Fibroblast of pulmonary artery (primary cell): ENCODE measurements at regions not wholly inside any gene's neighbourhood (a gene's known extent, or its start where the extent isn't known, plus 50 kb on each side); places are given as distances from the start of the nearest gene placed in this dataset.
A peak's percentile ranks its signal among the peaks of the same experiment; 100 is the strongest.

Experiments used
- DNase-seq: peaks from one replicate; pipeline ENCODE4 v3.0.0-alpha.2; 2010; ENCODE audit warnings: low read depth
- H3K4me3 ChIP-seq: replicated peaks from 2 replicates; pipeline ENCODE4 v1.5.1; 2011; ENCODE audit warnings: low read depth, mild to moderate bottlenecking, control low read depth, low read length, moderate library complexity
- TF ChIP-seq, protein P1 (sequence below): IDR thresholded peaks from 2 replicates; pipeline ENCODE4 v1.5.1; 2011; ENCODE audit warnings: mild to moderate bottlenecking, control low read depth, low read length, inconsistent platforms; ENCODE audit errors: missing control alignments

DNA sequence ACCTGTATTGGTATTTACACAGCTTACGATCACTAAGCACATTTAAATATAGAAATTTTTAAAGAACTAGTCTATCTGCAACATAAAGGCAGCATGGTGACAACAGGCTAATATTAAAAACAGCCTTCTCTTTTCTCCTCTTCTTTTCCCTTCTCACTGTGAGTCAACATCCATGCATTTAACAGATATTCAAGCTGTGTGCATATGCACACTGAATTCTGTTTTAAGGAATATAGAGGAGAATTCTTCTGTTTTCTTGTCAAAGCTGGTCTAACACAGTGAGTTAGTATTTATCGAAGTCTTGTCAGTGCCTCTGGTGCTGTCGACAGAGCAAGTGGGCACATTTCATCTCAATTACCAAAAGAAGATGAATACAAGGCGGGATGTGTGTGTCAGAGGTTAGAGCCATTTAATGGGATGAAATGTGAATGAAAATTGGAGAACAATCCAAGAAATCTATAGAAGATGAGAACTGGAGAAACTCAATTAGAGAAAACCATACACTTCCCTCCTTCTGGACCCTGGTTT, 282.3 kb downstream of the FAT3 start:
- H3K4me3 ChIP-seq, result no peak overlapping the region
- TF ChIP-seq, protein P1, sequence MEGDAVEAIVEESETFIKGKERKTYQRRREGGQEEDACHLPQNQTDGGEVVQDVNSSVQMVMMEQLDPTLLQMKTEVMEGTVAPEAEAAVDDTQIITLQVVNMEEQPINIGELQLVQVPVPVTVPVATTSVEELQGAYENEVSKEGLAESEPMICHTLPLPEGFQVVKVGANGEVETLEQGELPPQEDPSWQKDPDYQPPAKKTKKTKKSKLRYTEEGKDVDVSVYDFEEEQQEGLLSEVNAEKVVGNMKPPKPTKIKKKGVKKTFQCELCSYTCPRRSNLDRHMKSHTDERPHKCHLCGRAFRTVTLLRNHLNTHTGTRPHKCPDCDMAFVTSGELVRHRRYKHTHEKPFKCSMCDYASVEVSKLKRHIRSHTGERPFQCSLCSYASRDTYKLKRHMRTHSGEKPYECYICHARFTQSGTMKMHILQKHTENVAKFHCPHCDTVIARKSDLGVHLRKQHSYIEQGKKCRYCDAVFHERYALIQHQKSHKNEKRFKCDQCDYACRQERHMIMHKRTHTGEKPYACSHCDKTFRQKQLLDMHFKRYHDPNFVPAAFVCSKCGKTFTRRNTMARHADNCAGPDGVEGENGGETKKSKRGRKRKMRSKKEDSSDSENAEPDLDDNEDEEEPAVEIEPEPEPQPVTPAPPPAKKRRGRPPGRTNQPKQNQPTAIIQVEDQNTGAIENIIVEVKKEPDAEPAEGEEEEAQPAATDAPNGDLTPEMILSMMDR, result no peak
- DNase-seq, result no peak

DNA sequence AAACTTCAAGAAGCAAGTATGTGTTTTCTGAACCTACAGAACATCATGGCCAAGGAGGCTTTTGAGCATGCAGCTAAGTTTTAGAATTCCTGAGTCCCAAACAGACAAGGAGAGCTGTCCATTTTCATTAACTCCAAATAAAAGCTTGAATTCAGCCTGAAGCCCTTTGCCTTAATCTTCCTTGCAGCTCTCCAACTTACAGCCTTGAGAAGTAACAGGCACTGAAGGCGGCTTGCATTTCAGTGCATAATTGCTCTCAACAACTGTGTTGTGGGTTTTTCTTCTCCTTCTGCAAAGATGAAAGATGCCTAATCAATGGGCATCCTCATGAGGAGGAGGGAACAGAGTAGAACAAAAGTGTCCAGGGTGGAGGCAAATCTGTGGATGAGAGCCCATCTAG, 286.0 kb downstream of the FAT3 start:
- no peak for DNase-seq
- TF ChIP-seq, protein P1, result no peak

DNA sequence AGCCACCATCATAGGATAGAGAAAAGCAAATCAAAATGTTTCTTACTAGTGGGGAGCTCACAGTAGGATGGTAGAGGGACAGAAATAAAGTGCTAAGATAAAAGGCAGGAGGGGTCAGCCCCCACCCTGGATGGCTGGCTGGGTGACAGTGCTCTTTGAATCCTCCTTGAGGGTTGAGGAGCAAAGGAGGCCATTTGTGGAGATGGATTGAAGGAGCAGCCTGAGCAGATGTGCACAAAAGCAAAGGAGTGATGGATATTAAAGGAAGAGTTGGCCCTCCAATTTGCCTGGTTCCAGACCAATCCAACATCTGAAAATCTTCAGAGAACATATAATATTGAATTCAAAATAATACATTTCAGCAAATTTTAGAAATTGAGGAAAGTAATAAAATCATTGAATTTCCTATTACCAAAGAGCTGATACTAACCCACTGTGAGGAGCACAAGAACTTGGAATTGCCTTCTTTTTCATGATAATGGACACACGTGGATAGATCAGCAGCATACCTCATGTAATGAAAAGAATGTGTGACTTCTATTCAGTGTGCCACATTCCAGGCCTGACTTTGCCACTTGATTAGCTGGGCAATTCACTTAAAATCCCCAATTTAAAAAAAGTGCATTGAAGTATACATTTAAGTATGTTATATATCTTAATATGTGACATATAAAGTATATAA, 287.0 kb downstream of the FAT3 start:
- H3K4me3 ChIP-seq, result no peak overlapping the region
- no peak for DNase-seq
- TF ChIP-seq, protein P1, result no peak

More for the DNA sequence above, 286.0 kb downstream of the FAT3 start:
- no peak overlapping the region for H3K4me3 ChIP-seq

DNA sequence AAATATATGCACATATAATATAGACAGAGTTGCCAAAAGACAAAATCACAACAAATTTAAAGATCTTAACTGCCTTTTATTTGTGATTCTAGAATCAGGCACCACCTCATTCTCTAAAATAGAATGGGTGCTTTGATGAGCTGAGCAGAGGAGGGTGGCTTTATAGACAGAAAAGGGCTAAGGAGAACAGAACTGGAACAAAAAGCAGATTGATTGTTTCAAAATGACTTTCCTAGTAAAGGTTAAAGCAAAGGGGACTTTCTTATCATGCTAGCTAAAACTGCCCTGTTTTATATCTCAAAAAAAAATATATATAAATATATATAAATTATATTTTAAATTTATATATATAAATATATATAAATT, 287.6 kb downstream of the FAT3 start:
- no peak overlapping the region for H3K4me3 ChIP-seq
- TF ChIP-seq, protein P1, result no peak
- no peak for DNase-seq

DNA sequence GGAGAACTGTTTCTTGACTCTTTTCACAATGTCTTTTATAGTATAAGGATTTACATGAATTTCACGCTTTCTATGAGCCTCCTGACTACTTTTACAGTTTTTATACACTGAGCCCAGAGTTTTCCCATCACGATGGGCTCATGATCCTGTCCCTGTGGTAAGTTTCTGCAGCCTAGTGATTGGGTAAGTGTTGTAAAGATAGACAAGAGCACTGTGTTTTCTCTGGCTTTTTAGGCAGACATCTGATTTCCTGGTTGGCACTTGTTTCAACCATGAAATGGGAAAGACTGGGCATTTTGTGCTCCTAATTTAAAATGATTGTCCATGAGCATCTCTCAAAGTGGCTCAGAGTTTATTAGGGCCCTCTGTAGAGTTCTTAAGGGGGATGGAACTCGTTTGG, 299.0 kb downstream of the FAT3 start:
- DNase-seq, result no peak

DNA sequence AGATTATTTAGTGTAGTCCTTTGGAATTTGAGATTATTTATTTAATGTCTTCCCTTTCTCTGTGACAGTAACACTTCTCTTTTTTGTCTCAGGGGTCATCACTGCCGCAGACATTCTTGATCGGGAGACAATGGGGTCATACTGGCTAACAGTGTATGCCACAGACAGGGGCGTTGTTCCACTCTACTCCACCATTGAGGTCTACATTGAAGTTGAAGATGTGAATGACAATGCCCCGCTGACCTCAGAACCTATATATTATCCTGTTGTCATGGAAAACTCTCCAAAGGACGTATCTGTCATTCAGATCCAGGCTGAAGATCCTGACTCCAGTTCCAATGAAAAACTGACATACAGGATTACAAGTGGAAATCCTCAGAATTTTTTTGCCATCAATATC, 299.9 kb downstream of the FAT3 start:
- H3K4me3 ChIP-seq, result no peak overlapping the region
- TF ChIP-seq, protein P1, result no peak
- no peak for DNase-seq

More for the DNA sequence above, 299.0 kb downstream of the FAT3 start:
- TF ChIP-seq, protein P1, result no peak
- no peak overlapping the region for H3K4me3 ChIP-seq

DNA sequence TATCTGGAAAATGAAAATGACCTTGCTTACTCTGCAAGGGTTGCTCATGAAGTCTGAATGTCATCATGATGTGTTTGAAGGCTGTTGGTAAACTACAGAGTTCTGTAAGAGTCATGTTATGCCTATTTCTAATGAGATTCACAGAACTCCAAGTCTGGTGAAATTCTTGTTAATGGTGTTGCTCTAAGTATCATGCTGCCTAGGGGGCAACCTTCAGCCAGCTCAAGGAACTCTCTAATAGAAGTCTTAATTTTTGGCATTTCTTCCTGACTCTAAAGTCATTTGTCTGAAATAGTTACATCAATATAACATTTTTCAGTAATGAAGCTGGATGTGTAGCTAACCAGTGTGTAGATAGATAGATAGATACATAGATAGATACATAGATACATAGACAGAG, 302.8 kb downstream of the FAT3 start:
- no peak overlapping the region for H3K4me3 ChIP-seq
- DNase-seq, result peak; percentile 0
- TF ChIP-seq, protein P1, result no peak
